Karpas-422 (cell line): ENCODE measurements at regions not wholly inside any gene's neighbourhood (a gene's known extent, or its start where the extent isn't known, plus 50 kb on each side); places are given as distances from the start of the nearest gene placed in this dataset.

ENCODE experiments used
- DNase-seq: peaks from one replicate; pipeline ENCODE4 v3.0.0-alpha.2; 2015
- H2AFZ ChIP-seq: fragments of 200-600 bp; sonication (generic); 2 replicates; pipeline ENCODE4 v1.6.1; 2014; ENCODE audit warnings: antibody characterized with exemption, low read length, mixed read lengths
- H3K27ac ChIP-seq: fragments of 200-600 bp; sonication (generic); 2 replicates; pipeline ENCODE4 v1.5.1; 2014; ENCODE audit warnings: mild to moderate bottlenecking, low read length, moderate library complexity
- H3K27me3 ChIP-seq: fragments of 200-600 bp; sonication (generic); 2 replicates; pipeline ENCODE4 v1.6.1; 2014; ENCODE audit warnings: low read length, mixed read lengths
- H3K36me3 ChIP-seq: fragments of 200-600 bp; sonication (generic); 2 replicates; pipeline ENCODE4 v1.6.1; 2014; ENCODE audit warnings: low read length, mixed read lengths; ENCODE audit not compliant: insufficient read depth
- H3K4me1 ChIP-seq: fragments of 200-600 bp; sonication (generic); 2 replicates; pipeline ENCODE4 v1.6.1; 2014; ENCODE audit warnings: mild to moderate bottlenecking, low read length, mixed read lengths
- H3K4me2 ChIP-seq: fragments of 200-600 bp; sonication (generic); 2 replicates; pipeline ENCODE4 v1.6.1; 2014; ENCODE audit warnings: low read length, low read depth, mild to moderate bottlenecking; ENCODE audit not compliant: poor library complexity, severe bottlenecking
- H3K4me3 ChIP-seq: fragments of 200-600 bp; sonication (generic); 2 replicates; pipeline ENCODE4 v1.5.1; 2014; ENCODE audit warnings: mild to moderate bottlenecking, antibody characterized with exemption, low read length, mixed read lengths
- H3K79me2 ChIP-seq: fragments of 200-600 bp; sonication (generic); 2 replicates; pipeline ENCODE4 v1.6.1; 2014; ENCODE audit warnings: mild to moderate bottlenecking, low read length, mixed read lengths
- H3K9ac ChIP-seq: fragments of 200-600 bp; sonication (generic); 2 replicates; pipeline ENCODE4 v1.6.0; 2014; ENCODE audit warnings: low read length
- H3K9me2 ChIP-seq: fragments of 200-600 bp; sonication (generic), shearing (Covaris generic); replicated peaks from 2 replicates; pipeline ENCODE4 v1.6.0; 2014; ENCODE audit warnings: mild to moderate bottlenecking, low read length, moderate library complexity; ENCODE audit not compliant: insufficient read depth
- H3K9me3 ChIP-seq: fragments of 300-700, 200-600 bp; sonication (generic); 2 replicates; pipeline ENCODE4 v1.6.1; 2014; ENCODE audit warnings: low read length, mixed read lengths
- H4K20me1 ChIP-seq: fragments of 200-600 bp; sonication (generic); 2 replicates; pipeline ENCODE4 v1.6.1; 2014; ENCODE audit warnings: mild to moderate bottlenecking, antibody characterized with exemption, low read length, low read depth; ENCODE audit not compliant: insufficient read depth

GRCh38 chr7:130939321-130940095 is 205.5 kb upstream of the KLF14 start:
- no peak overlapping the region for H2AFZ ChIP-seq
- no peaks in the 10 kb centered on the region for H3K9me2 ChIP-seq
- H3K9me3 ChIP-seq, result no peaks in the 10 kb centered on the region
- no peaks in the 10 kb centered on the region; the same call in 1 of the 2 replicates for H4K20me1 ChIP-seq
- H3K9ac ChIP-seq, result no peak overlapping the region
- H3K27me3 ChIP-seq, result no peaks in the 10 kb centered on the region
- H3K4me2 ChIP-seq, result no peak overlapping the region
- peaks cover 57% of the 10 kb centered on the region for H3K4me1 ChIP-seq
- no peak overlapping the region for H3K4me3 ChIP-seq
- H3K27ac ChIP-seq, result no peak overlapping the region
- peaks cover 71% of the 10 kb centered on the region for H3K36me3 ChIP-seq
- no peak for DNase-seq
- H3K79me2 ChIP-seq, result peaks cover 100% of the 10 kb centered on the region

- no peak for DNase-seq
- H3K9ac ChIP-seq, result no peak overlapping the region
- peaks cover 65% of the 10 kb centered on the region for H3K4me1 ChIP-seq
- no peak overlapping the region for H2AFZ ChIP-seq
- H4K20me1 ChIP-seq, result no peaks in the 10 kb centered on the region; the same call in 1 of the 2 replicates
- no peaks in the 10 kb centered on the region for H3K9me2 ChIP-seq
- H3K9me3 ChIP-seq, result no peaks in the 10 kb centered on the region
- no peak overlapping the region for H3K4me3 ChIP-seq
- H3K79me2 ChIP-seq, result peaks cover 100% of the 10 kb centered on the region
- no peak overlapping the region for H3K27ac ChIP-seq
- no peaks in the 10 kb centered on the region for H3K27me3 ChIP-seq
- no peak overlapping the region for H3K4me2 ChIP-seq
- H3K36me3 ChIP-seq, result peaks cover 76% of the 10 kb centered on the region
Observed at GRCh38 chr7:130940326-130940725, 206.3 kb upstream of the KLF14 start.

DNA sequence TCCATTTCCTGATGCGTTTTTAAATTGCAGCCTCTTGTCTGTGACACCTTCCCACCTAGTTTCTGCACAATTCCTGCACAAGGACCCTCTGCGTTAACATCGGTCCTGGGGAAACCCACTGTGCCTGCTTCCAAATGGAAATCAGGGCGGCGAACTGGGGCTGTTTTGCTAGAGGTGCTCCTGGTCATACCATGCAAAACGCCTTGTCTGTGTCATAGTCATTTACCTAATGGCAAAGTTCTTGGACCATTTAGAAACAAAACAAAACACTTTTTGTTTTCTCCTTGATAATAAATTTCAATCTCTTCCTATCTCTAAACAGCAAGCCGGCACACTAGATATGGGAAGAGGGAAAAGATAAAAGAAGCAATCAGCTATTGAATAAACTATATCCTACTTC is 206.9 kb upstream of the KLF14 start:
- Histone ChIP-seq H3K79me2 (peaks cover 100% of the 10 kb centered on the region), H3K27ac (no peak overlapping the region), H3K4me2 (no peak overlapping the region), H3K9ac (no peak overlapping the region), H3K4me1 (peaks cover 71% of the 10 kb centered on the region), H3K9me2 (no peaks in the 10 kb centered on the region), H3K36me3 (peaks cover 78% of the 10 kb centered on the region), H3K27me3 (no peaks in the 10 kb centered on the region), H4K20me1 (no peaks in the 10 kb centered on the region; the same call in 1 of the 2 replicates), H3K4me3 (no peak overlapping the region), H3K9me3 (no peaks in the 10 kb centered on the region), H2AFZ (no peak overlapping the region)
- no peak for DNase-seq

DNA sequence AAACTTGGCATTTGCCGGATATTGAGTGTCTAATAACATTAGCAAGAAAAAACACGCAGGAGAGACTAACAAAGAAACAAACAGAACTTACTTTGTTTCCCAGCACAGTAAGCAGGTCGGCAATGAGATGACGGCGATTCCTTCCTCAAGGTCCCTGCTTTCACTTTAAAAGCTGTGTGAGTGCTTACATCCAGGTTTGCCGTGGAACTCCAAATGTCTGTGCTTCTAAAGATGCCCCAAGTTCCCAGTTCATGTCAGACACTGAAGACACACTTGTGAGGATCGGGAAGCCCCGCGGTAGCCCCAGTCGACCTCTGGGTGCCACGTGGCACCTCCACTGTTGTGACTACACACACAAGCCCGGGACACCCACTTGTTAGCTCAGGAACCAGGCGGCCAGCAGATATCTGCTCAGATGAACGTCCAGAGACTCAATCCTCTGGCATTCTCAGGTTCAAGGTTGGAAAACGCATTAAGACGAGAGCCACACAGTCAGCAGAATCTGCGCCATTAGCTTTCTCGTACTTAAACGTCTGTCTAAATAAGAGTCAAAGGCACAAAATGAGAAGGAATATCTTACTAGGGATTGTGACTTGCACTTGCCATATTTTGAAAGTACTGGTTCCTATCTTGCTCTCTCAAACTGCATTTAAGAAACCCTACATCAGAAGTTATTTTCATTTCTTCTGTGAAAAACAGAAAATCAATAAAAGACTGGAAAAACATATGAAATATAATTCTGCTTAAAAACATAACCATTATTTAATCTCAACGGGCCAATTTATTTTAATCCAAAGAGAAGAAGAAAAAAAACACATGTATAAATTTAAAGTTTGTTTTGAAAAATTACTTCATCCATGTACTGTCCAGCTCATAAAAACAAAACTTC is 207.6 kb upstream of the KLF14 start:
- H3K27me3 ChIP-seq, result no peaks in the 10 kb centered on the region
- no peaks in the 10 kb centered on the region for H3K9me3 ChIP-seq
- no peak overlapping the region for H3K4me2 ChIP-seq
- H4K20me1 ChIP-seq, result no peaks in the 10 kb centered on the region; the same call in 1 of the 2 replicates
- no peak overlapping the region for H3K27ac ChIP-seq
- no peak overlapping the region for H2AFZ ChIP-seq
- no peaks in the 10 kb centered on the region for H3K9me2 ChIP-seq
- DNase-seq, result no peak
- peaks cover 72% of the 10 kb centered on the region for H3K4me1 ChIP-seq
- peaks cover 100% of the 10 kb centered on the region for H3K79me2 ChIP-seq
- H3K36me3 ChIP-seq, result peaks cover 82% of the 10 kb centered on the region
- no peak overlapping the region for H3K9ac ChIP-seq
- no peak overlapping the region for H3K4me3 ChIP-seq

DNA sequence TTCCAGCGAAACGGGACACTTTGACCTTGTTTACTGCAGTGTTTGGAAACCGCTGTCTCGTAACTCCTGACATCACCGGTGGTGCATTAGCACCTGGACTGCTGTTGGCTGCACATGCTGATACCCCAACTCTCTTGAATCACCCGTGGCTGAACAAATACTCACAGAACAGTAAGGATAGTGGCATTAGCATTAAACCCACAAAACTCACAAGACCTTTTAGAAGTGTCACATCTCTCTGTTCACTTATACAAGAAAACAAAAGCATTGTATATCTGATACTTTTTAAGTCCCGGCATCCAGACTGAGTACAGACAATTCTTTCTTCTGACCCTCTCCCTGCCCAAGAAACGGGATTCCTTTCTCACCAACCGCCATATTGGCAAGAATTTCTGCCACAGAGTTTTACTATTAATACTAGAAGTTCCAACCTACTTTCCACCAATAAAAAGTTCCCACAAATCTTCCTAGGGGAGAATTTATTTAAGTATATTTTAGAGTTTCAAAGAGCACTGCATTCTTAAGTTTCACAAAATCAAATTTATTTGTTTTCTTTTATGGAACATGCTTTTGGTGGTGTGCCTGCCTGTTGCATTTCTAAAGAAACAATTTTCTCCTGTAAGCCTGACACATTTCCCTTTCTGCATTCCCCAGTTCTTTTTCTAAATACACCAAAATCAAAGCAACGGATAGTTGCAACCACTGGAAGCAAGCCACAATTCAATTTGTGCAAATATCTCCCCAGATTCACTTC is 208.4 kb upstream of the KLF14 start:
- peaks cover 100% of the 10 kb centered on the region for H3K79me2 ChIP-seq
- no peak overlapping the region for H3K4me3 ChIP-seq

DNA sequence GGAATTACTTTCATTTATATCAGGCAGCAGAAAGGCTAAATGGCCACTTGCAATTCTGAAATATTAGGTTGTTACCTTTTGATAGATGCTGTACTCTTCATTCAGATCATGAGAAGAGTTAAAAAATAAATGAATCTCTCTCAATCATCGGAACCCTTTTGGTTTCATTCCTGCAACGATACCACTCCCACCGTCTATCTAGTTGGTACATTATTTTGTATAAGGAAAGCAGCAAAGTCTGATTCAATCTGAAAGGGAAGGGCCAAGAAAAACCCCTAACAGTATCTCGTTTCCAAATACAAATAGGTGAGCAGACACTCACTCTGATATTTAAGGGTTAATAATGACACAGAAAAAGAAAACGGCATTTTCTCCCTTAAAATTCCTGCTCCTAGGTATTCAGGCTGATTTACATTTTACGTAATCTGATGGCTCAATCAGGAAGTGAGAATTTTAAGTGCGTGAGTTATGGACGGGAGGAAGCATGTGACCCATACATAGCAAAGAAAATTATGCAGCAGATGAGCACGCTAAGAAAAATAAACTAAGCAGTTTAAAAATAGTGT is 209.4 kb upstream of the KLF14 start:
- Histone ChIP-seq H3K9me2 (no peaks in the 10 kb centered on the region), H3K9ac (no peak overlapping the region), H3K27me3 (no peaks in the 10 kb centered on the region), H3K4me3 (no peak overlapping the region), H2AFZ (no peak overlapping the region), H3K27ac (peak overlapping the region; percentile 28; the same call in 1 of the 2 replicates), H3K4me2 (peak overlapping the region; percentile 13), H3K79me2 (peaks cover 100% of the 10 kb centered on the region), H3K4me1 (peaks cover 70% of the 10 kb centered on the region), H4K20me1 (no peaks in the 10 kb centered on the region), H3K36me3 (peaks cover 80% of the 10 kb centered on the region), H3K9me3 (no peaks in the 10 kb centered on the region)
- no peak for DNase-seq

More for the DNA sequence above, 208.4 kb upstream of the KLF14 start:
- Histone ChIP-seq H3K4me1 (peaks cover 71% of the 10 kb centered on the region), H3K9me2 (no peaks in the 10 kb centered on the region), H3K36me3 (peaks cover 78% of the 10 kb centered on the region), H4K20me1 (no peaks in the 10 kb centered on the region; the same call in 1 of the 2 replicates), H3K4me2 (no peak overlapping the region), H3K9me3 (no peaks in the 10 kb centered on the region), H2AFZ (no peak overlapping the region), H3K9ac (no peak overlapping the region), H3K27ac (no peak overlapping the region), H3K27me3 (no peaks in the 10 kb centered on the region)
- no peak for DNase-seq

GRCh38 chr7:130943981-130944380 is 210.0 kb upstream of the KLF14 start:
- Histone ChIP-seq H4K20me1 (no peaks in the 10 kb centered on the region), H3K4me2 (peak overlapping the region; percentile 13), H3K4me1 (peaks cover 70% of the 10 kb centered on the region), H3K4me3 (no peak overlapping the region), H2AFZ (no peak overlapping the region), H3K9me2 (no peaks in the 10 kb centered on the region), H3K9ac (no peak overlapping the region), H3K36me3 (peaks cover 77% of the 10 kb centered on the region), H3K9me3 (no peaks in the 10 kb centered on the region), H3K27me3 (no peaks in the 10 kb centered on the region), H3K27ac (no peak overlapping the region), H3K79me2 (peaks cover 99% of the 10 kb centered on the region)
- no peak for DNase-seq
